Naive thymus-derived CD8-positive, alpha-beta T cell (primary cell): ENCODE measurements at regions not wholly inside any gene's neighbourhood (a gene's known extent, or its start where the extent isn't known, plus 50 kb on each side); places are given as distances from the start of the nearest gene placed in this dataset.
"Not testable (repeated sequence)": the region's sequence is repeated elsewhere in the genome, so short reads cannot be mapped to it uniquely, and the experiment has no call there.

Source experiments
- ATAC-seq, 2 donors: fragments of 150-1000 bp; cut with Tn5 transposase in 1 of 2; sonication (Bioruptor Pico), chemical (Tn5 transposase) in 1 of 2; 1 replicate in 1 of 2; 2 replicates in 1 of 2; pipeline ENCODE4 v1.10.0; 2021; ENCODE audit warnings: mild to moderate bottlenecking in 2 of 2, moderate library complexity in 2 of 2
- POLR2A ChIA-PET: fragments of 350-600 bp; sonication (Branson Sonifier 250); formaldehyde crosslinking; loops from one replicate; lab custom pipeline; 2021; ENCODE audit warnings: antibody characterized with exemption; lab: Charles Lee
- DNase-seq, 10 donors: peaks; one replicate each; pipeline versions ENCODE4 v3.0.0 to v3.0.0-alpha.2; 2020 to 2022
- H3K27ac Mint-ChIP-seq, 10 donors: one replicate each; pipeline ENCODE4 v1.8.0; 2020 to 2022; ENCODE audit warnings: mild to moderate bottlenecking in 10 of 10, mixed read lengths in 10 of 10, moderate library complexity in 4 of 10, inconsistent platforms in 1 of 10
- H3K27me3 Mint-ChIP-seq, 5 donors: one replicate each; pipeline ENCODE4 v1.8.0; 2021 to 2022; ENCODE audit warnings: mixed read lengths in 5 of 5
- H3K36me3 Mint-ChIP-seq, 3 donors: one replicate each; pipeline ENCODE4 v1.8.0; 2020 to 2022; ENCODE audit warnings: mixed read lengths in 3 of 3, mild to moderate bottlenecking in 2 of 3, inconsistent platforms in 1 of 3
- H3K4me1 Mint-ChIP-seq, 4 donors: one replicate each; pipeline ENCODE4 v1.8.0; 2021 to 2022; ENCODE audit warnings: mixed read lengths in 4 of 4
- H3K4me3 Mint-ChIP-seq, 10 donors: one replicate each; pipeline ENCODE4 v1.8.0; 2020 to 2022; ENCODE audit warnings: mild to moderate bottlenecking in 10 of 10, mixed read lengths in 10 of 10, moderate library complexity in 6 of 10, inconsistent platforms in 1 of 10
- H3K9me3 Mint-ChIP-seq, 9 donors: one replicate each; pipeline ENCODE4 v1.8.0; 2020 to 2022; ENCODE audit warnings: mixed read lengths in 9 of 9, mild to moderate bottlenecking in 3 of 9, inconsistent platforms in 1 of 9, moderate library complexity in 1 of 9

DNA sequence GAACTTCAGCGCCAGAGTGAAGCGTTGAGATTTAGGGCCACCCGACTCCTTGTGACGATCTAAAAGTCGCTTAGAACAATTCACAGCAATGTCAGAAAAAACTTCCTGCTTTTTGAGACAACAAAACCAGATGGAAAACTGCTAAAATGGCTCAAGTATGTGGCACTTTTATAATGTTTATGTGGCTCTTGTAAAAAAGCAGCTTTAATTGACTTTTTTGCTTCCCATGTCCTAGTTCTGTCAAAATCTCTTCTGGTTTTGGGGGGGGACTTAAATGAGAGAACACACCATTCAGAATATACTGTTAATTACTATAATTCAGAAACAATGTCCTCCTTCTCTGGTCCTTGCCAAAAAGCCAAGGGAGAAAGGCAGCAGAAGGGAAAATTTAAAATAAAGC lies 154.7 kb upstream of the LSM14A start:
- ATAC-seq (no peak), DNase-seq (no peak)
- POLR2A ChIA-PET, result no interaction called here
- peaks cover 29 to 57% (median 42%) of the 10 kb centered on the region in 5 donors for H3K27me3 Mint-ChIP-seq
- H3K9me3 Mint-ChIP-seq, result peaks cover under 1 to 19% (median 7%) of the 10 kb centered on the region in 9 donors
- peaks cover 0 to 16% (median 0%) of the 10 kb centered on the region in 3 donors for H3K36me3 Mint-ChIP-seq
- no peak overlapping the region for H3K4me3 Mint-ChIP-seq
- H3K4me1 Mint-ChIP-seq, result no peaks in the 10 kb centered on the region
- H3K27ac Mint-ChIP-seq, result no peak overlapping the region

DNA sequence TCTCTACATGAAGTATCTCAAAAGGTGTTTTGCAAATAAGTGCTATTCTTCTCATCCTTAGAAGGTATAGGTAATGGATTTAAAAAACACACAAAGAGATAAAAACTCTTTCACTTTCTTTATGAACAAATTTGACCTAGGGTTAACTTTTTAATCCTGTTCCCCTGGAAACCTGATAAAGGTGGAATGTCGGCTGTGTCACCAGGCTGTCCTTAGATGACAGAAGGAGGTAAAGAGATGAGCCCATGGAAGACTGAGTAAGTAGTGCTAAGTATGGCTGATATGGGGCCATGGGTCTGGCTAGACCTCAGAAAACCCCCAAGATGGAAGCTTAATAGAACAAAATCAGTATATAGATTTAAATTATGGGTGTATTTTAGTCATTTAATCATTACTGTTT lies 153.8 kb upstream of the LSM14A start:
- H3K36me3 Mint-ChIP-seq, result peaks cover 0 to 19% (median 0%) of the 10 kb centered on the region in 3 donors
- DNase-seq, result no peak
- peaks cover 29 to 59% (median 40%) of the 10 kb centered on the region in 5 donors for H3K27me3 Mint-ChIP-seq
- no peaks in the 10 kb centered on the region for H3K4me1 Mint-ChIP-seq
- POLR2A ChIA-PET, result no interaction called here
- H3K9me3 Mint-ChIP-seq, result peaks cover 5 to 27% (median 15%) of the 10 kb centered on the region in 9 donors
- no peak overlapping the region for H3K4me3 Mint-ChIP-seq
- no peak overlapping the region for H3K27ac Mint-ChIP-seq
- ATAC-seq, result no peak

DNA sequence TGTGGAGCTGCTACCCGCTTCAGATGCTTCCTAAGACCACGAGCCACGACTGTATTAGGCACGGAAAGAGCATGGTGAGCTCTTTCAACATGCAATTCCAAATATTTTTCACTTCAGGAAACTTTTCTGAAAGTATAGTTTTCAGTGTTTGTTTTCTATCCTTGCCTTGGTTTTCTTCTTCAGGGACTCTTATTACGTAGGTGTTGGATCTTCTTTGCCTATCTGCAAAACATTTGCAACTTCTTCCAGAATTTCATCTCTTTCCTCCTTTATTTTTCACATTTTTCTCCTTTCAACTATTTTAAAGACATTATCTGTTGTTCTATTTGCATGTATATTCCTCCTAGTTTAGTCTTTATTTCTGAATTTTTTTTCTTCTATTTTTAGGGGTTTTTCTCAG lies 148.9 kb upstream of the LSM14A start:
- Mint-ChIP-seq H3K4me3 (no peak overlapping the region), H3K36me3 (peaks cover 0 to 20% (median 0%) of the 10 kb centered on the region in 3 donors), H3K27ac (no peak overlapping the region), H3K4me1 (no peaks in the 10 kb centered on the region), H3K27me3 (peaks cover 15 to 66% (median 36%) of the 10 kb centered on the region in 5 donors), H3K9me3 (peaks cover 9 to 31% (median 23%) of the 10 kb centered on the region in 9 donors)
- ATAC-seq, result no peak
- DNase-seq, result no peak
- POLR2A ChIA-PET, result no interaction called here

DNA sequence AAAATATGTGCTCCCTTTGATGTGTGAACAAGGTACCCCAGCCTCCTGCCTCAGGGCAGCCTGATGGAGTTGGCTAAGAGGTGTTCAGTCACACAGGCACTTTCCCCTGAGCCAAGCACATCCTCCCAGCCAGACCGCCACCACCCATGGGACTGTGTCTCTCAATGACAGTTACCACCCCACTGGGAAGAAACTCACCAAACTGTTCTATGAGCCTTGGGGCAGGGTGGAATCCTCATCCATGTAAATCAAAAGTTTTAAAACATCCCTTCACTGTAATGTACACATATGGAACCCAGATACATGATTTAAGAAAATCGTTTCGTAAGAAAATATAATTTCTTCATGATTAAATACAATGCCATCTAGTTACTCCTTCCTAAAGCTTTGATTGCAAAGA lies 138.4 kb upstream of the LSM14A start:
- Mint-ChIP-seq H3K36me3 (no peaks in the 10 kb centered on the region), H3K4me3 (no peak overlapping the region), H3K9me3 (no peaks in the 10 kb centered on the region), H3K27ac (no peak overlapping the region), H3K27me3 (peaks cover 10 to 54% (median 22%) of the 10 kb centered on the region in 5 donors), H3K4me1 (no peaks in the 10 kb centered on the region)
- DNase-seq, result no peak
- ATAC-seq, result no peak
- POLR2A ChIA-PET, result interaction anchor here (0.6 kb wide), 1 partner anchor 9 kb away, joined by 5 read pairs; no protein-coding TSS in a partner anchor

DNA sequence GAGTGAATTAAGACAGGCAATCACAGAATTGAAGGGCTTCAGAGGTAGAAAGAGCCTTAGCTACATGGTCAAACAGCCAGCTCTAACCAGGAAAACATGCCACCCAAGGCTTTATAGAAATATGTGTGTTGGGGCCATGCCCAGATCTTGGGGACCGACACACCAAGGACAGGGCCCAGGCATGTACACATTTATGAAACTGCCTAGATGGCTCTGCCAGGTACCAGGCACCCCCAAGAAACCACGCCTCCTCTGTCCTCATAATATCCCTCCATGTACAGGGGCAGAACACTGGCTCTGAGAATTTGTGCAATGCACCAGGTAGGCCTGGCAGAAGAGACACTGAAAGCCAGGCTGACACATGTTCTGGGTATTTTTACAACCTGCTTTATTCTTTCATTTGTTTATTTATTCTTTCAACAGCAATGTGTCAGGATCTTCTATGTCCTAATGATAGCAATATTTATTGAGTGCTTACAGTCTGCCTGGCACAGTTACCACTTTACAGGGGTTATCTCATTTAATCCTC lies 137.9 kb upstream of the LSM14A start:
- DNase-seq (no peak), ATAC-seq (no peak)
- no peak overlapping the region for H3K4me3 Mint-ChIP-seq
- POLR2A ChIA-PET, result no interaction called here
- H3K27ac Mint-ChIP-seq, result no peak overlapping the region
- no peaks in the 10 kb centered on the region for H3K4me1 Mint-ChIP-seq
- H3K9me3 Mint-ChIP-seq, result no peaks in the 10 kb centered on the region
- H3K36me3 Mint-ChIP-seq, result no peaks in the 10 kb centered on the region
- H3K27me3 Mint-ChIP-seq, result peaks cover 10 to 56% (median 22%) of the 10 kb centered on the region in 5 donors

DNA sequence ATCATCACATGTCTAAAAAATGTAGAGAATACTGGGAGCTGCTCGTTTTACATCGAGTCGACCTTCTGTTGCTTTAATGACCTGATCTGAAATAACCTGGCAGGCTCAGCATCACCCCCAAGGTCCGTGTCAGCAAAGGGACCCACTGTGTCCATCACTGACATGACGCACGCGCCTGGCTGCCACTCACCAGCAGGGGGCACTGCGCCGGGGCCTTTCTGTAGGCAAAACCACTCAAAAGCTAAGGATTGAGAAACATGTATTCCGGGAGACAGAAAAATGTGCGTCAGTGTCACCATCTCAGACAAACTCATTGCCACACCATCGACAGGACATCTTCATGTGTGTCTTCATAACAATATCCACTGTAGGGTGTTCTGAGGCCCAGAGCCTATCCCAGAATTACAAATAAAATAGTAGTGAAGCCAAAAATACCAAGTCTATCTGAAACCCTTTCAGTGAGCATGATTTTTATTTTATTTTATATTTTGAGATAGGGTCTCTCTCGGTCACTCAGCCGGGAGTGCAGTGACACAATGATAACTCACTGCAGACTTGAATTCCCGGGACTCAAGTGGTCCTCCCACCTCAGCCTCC lies 130.3 kb upstream of the LSM14A start:
- Mint-ChIP-seq H3K27ac (peak overlapping the region in 1 of 10 donors; percentile 7), H3K4me3 (no peak overlapping the region), H3K4me1 (peaks cover 0 to 2% (median 1%) of the 10 kb centered on the region in 4 donors), H3K9me3 (peaks cover 0 to 4% (median 0%) of the 10 kb centered on the region in 9 donors), H3K27me3 (peaks cover 10 to 47% (median 16%) of the 10 kb centered on the region in 5 donors), H3K36me3 (no peaks in the 10 kb centered on the region)
- ATAC-seq, result no peak
- DNase-seq, result peak; percentile 35 to 80 (median 59)
- POLR2A ChIA-PET, result no interaction called here

DNA sequence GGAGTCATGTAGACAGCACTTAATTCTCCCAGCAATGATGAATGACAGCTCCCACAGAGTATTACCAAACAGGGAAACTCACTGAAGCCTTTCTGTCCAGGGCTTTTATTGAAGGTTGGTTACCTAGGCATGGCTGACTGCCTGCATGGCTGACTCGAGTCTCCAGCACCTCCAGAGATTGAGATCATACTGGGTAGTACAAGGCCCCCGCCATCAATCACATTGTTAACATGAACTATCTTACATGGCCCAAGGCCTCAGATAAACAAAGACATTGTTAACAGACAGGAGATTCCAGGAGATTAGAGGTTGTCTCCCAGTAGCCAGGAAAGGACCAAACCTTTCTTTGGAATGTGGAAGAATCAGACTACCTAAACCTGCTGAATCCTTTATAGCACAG lies 128.3 kb upstream of the LSM14A start:
- H3K36me3 Mint-ChIP-seq, result no peaks in the 10 kb centered on the region
- no peak overlapping the region for H3K27ac Mint-ChIP-seq
- DNase-seq (no peak), ATAC-seq (no peak)
- peaks cover 0 to 4% (median 0%) of the 10 kb centered on the region in 9 donors for H3K9me3 Mint-ChIP-seq
- POLR2A ChIA-PET, result no interaction called here
- H3K27me3 Mint-ChIP-seq, result peaks cover 13 to 44% (median 20%) of the 10 kb centered on the region in 5 donors
- H3K4me1 Mint-ChIP-seq, result peaks cover 0 to 2% (median 1%) of the 10 kb centered on the region in 4 donors
- H3K4me3 Mint-ChIP-seq, result no peak overlapping the region

DNA sequence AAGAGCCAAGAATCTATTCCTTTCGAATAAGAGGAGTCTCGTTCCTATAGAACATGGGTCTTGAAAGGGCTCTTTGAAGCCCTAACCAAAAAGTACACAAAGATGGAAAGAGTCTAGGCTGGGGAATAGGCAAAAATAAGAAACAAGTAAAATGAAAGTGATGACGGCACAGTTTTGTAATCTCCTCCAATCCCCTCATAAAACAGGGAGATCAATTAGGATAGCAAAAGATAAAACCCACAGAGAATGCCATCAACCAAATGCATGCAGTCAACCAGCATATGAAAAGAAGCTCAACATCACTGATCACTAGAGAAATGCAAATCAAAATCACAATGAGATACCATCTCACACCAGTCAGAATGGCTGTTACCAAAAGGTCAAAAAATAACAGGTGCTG lies 122.4 kb upstream of the LSM14A start:
- Mint-ChIP-seq H3K4me3 (no peak overlapping the region), H3K4me1 (no peaks in the 10 kb centered on the region), H3K27me3 (peaks cover 7 to 30% (median 19%) of the 10 kb centered on the region in 5 donors), H3K27ac (no peak overlapping the region), H3K36me3 (no peaks in the 10 kb centered on the region), H3K9me3 (peaks cover 0 to 3% (median 0%) of the 10 kb centered on the region in 9 donors)
- no peak for DNase-seq
- POLR2A ChIA-PET, result no interaction called here
- no peak for ATAC-seq

DNA sequence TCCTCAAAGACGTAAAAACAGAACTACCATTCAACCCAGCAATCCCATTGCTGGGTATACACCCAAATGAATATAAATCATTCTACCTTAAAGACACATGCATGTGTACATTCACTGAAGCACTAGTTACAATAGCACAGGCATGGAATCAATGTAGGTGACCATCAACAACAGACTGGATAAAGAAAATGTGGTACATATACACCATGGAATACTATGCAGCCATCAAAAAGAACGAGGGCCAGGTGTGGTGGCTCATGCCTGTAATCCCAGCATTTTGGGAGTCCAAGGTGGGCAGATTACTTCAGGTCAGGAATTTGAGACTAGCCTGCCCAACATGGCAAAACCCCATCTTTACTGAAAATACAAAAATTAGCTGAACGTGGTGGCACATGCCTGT lies 121.9 kb upstream of the LSM14A start:
- POLR2A ChIA-PET, H3K4me3 Mint-ChIP-seq, H3K9me3 Mint-ChIP-seq, H3K36me3 Mint-ChIP-seq, DNase-seq, ATAC-seq, H3K4me1 Mint-ChIP-seq, H3K27ac Mint-ChIP-seq: not testable (repeated sequence)
- peaks cover 7 to 26% (median 15%) of the 10 kb centered on the region in 5 donors for H3K27me3 Mint-ChIP-seq

DNA sequence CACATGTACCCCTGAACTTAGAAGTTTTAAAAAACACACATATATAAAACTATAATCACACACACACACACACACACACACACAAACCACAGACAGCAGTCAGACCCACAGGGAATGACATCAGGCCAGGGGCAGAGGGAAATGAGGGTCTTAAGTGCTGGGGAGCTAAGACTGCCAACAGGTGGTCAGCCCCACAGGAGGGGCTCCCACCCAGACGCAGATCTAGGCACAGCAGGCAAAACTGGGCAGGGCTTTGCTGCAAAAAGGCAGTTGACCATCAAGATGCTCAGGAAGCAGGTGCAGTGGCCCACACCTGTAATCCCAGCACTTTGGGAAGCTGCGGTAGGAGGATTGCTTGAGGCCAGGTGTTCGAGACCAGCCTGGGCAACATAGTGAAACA lies 121.0 kb upstream of the LSM14A start:
- peaks cover 0 to 3% (median 0%) of the 10 kb centered on the region in 9 donors for H3K9me3 Mint-ChIP-seq
- H3K36me3 Mint-ChIP-seq, result no peaks in the 10 kb centered on the region
- no peak overlapping the region for H3K27ac Mint-ChIP-seq
- H3K4me3 Mint-ChIP-seq, result no peak overlapping the region
- POLR2A ChIA-PET, result no interaction called here
- H3K27me3 Mint-ChIP-seq, result peaks cover 7 to 23% (median 13%) of the 10 kb centered on the region in 5 donors
- ATAC-seq, result no peak
- no peak for DNase-seq
- H3K4me1 Mint-ChIP-seq, result no peaks in the 10 kb centered on the region

DNA sequence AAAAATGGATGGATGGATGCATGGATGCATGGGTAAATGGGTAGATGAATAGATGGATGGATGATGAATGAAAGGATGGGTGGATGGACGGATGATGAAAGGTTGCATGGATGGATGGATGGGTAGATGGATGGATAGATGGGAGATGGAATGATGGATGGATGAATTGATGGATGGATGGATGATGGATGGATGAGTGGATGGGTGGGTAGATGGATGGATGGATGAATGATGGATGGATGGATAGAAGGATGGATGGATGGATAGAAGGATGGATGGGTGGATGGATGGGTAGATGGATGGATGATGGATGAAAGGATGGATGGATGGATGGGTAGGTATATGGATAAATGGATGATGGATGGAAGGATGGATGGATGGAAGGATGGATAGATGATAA lies 115.1 kb upstream of the LSM14A start:
- H3K27ac Mint-ChIP-seq, result no peak overlapping the region
- H3K27me3 Mint-ChIP-seq, result peaks cover 5 to 18% (median 10%) of the 10 kb centered on the region in 5 donors
- no peak for ATAC-seq
- H3K4me1 Mint-ChIP-seq, result no peaks in the 10 kb centered on the region
- DNase-seq, result no peak
- H3K36me3 Mint-ChIP-seq, result no peaks in the 10 kb centered on the region
- no peak overlapping the region for H3K4me3 Mint-ChIP-seq
- no peaks in the 10 kb centered on the region for H3K9me3 Mint-ChIP-seq
- POLR2A ChIA-PET, result no interaction called here

DNA sequence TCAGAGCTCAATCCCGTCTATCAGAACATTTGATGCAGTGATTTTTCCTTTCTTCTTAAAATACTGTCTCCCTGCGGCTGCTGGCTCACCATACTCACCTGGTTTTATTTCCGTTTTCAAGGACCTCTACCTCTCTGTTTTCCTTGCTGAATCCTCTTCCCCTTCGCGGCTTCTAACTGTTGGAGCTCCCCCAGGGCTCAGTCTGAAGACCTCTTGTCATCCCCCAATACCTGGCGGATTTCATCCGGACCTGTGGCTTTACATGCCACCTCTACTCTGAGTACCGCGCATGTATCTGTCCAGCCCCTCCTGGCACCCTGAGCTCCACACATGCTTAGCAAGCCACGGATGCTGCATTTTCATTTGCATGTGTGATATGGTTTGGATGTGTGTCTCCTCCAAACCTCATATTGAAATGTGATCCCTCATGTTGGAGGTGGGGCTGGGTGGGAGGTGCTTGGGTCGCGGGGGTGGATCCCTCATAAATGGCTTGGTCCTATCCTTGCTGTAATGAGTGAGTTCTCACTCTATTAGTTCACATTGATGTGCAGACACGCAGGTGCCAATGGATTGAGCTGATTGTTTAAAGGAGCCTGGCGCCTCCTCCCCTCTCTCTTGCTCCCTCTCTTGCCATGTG lies 106.2 kb upstream of the LSM14A start:
- Mint-ChIP-seq H3K27me3 (peaks cover 8 to 35% (median 26%) of the 10 kb centered on the region in 5 donors), H3K4me3 (peak overlapping the region in 1 of 10 donors; percentile 39), H3K36me3 (no peaks in the 10 kb centered on the region), H3K27ac (peak overlapping the region in 1 of 10 donors; percentile 5), H3K9me3 (no peaks in the 10 kb centered on the region), H3K4me1 (peaks cover 0 to 2% (median 1%) of the 10 kb centered on the region in 4 donors)
- ATAC-seq, result no peak
- POLR2A ChIA-PET, result no interaction called here
- no peak for DNase-seq

DNA sequence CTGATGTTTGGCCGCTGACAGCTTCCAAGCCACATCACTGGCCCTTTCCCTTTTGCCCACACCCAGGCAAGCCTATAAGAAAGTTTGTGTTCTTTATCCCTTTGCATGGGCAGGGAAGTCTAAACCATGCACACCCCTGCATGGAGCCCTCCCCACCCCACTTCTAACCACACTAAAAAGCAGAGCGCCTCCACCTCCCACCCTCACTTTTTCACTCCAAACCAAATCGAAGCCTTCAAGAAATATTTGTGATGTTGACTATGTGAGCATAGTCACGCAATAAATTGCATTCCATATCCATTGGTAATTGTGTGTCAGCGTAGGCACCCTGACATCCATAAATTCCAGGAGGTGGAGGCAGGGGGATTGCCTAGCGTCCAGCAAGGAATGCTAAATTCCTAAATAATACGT lies 104.4 kb upstream of the LSM14A start:
- Mint-ChIP-seq H3K27me3 (peaks cover 12 to 45% (median 33%) of the 10 kb centered on the region in 5 donors), H3K36me3 (no peaks in the 10 kb centered on the region), H3K9me3 (no peaks in the 10 kb centered on the region), H3K4me1 (peaks cover 0 to 2% (median 1%) of the 10 kb centered on the region in 4 donors), H3K4me3 (no peak overlapping the region), H3K27ac (no peak overlapping the region)
- POLR2A ChIA-PET, result no interaction called here
- no peak for DNase-seq
- ATAC-seq, result no peak
